NCI-H2196 (cell line): ENCODE measurements at regions not wholly inside any gene's neighbourhood (a gene's known extent, or its start where the extent isn't known, plus 50 kb on each side); places are given as distances from the start of the nearest gene placed in this dataset.
"Not testable (repeated sequence)": the region's sequence is repeated elsewhere in the genome, so short reads cannot be mapped to it uniquely, and the experiment has no call there.

Source experiments
- DNase-seq: peaks from one replicate; lab custom pipeline; 2025; ENCODE audit not compliant: unreplicated experiment; lab: John Stamatoyannopoulos, UW

GRCh38 chr10:76815505-76815904, 822.1 kb downstream of the KCNMA1 start:
- DNase-seq: not testable (repeated sequence)

- no peak for DNase-seq
Measured at GRCh38 chr10:76811430-76811829, 826.2 kb downstream of the KCNMA1 start.

GRCh38 chr10:76788452-76788811, 849.2 kb downstream of the KCNMA1 start:
- no peak for DNase-seq

- DNase-seq: no peak
Measured at GRCh38 chr10:76787746-76788451, 849.7 kb downstream of the KCNMA1 start.

- no peak for DNase-seq
Measured at GRCh38 chr10:76786504-76787072, 851.0 kb downstream of the KCNMA1 start.

- no peak for DNase-seq
Measured at GRCh38 chr10:76784076-76784475, 853.5 kb downstream of the KCNMA1 start.

GRCh38 chr10:76779796-76780301, 857.8 kb downstream of the KCNMA1 start:
- no peak for DNase-seq

- DNase-seq: no peak
Measured at GRCh38 chr10:76778914-76779795, 858.5 kb downstream of the KCNMA1 start.

GRCh38 chr10:76774987-76775603, 862.5 kb downstream of the KCNMA1 start:
- no peak for DNase-seq

- no peak for DNase-seq
Measured at GRCh38 chr10:76769582-76769981, 868.0 kb downstream of the KCNMA1 start.

GRCh38 chr10:76769161-76769560, 868.4 kb downstream of the KCNMA1 start:
- DNase-seq: no peak

- DNase-seq: no peak
Measured at GRCh38 chr10:76766682-76767081, 870.9 kb downstream of the KCNMA1 start.

- DNase-seq: not testable (repeated sequence)
Measured at GRCh38 chr10:76764921-76765320, 872.7 kb downstream of the KCNMA1 start.

- DNase-seq: no peak
Measured at GRCh38 chr10:76764177-76764576, 873.4 kb downstream of the KCNMA1 start.

GRCh38 chr10:76763376-76763775, 874.2 kb downstream of the KCNMA1 start:
- DNase-seq: no peak

GRCh38 chr10:76759681-76760080, 877.9 kb downstream of the KCNMA1 start:
- DNase-seq: no peak

GRCh38 chr10:76743169-76743568, 894.4 kb downstream of the KCNMA1 start:
- DNase-seq: no peak

GRCh38 chr10:76740514-76740913, 897.1 kb downstream of the KCNMA1 start:
- no peak for DNase-seq

GRCh38 chr10:76738991-76739390, 898.6 kb downstream of the KCNMA1 start:
- no peak for DNase-seq

GRCh38 chr10:76736815-76737618, 900.6 kb downstream of the KCNMA1 start:
- no peak for DNase-seq
